ENCODE measurements at regions not wholly inside any gene's neighbourhood (a gene's known extent, or its start where the extent isn't known, plus 50 kb on each side); places are given as distances from the start of the nearest gene placed in this dataset.

- no peak for TF ChIP-seq YY1 (IDR thresholded peaks at IDR 0.05; ENCODE audit: low read depth)
- TF ChIP-seq REST (IDR thresholded peaks at IDR 0.05; ENCODE audit: low read depth): no peak
- no peak for TF ChIP-seq TAF1 (IDR thresholded peaks at IDR 0.05; ENCODE audit: low read depth)
- TF ChIP-seq USF1 (IDR thresholded peaks at IDR 0.05): no peak
- TF ChIP-seq FOXM1 (IDR thresholded peaks at IDR 0.05; ENCODE audit: borderline replicate concordance, low read depth): no peak
- TF ChIP-seq MAX (IDR thresholded peaks at IDR 0.05): no peak
- no peak for TF ChIP-seq EGR1 (IDR thresholded peaks at IDR 0.05)
- TF ChIP-seq TCF12 (IDR thresholded peaks at IDR 0.05; ENCODE audit: low read depth): no peak
- TF ChIP-seq TEAD4 (IDR thresholded peaks at IDR 0.05): no peak
- TF ChIP-seq CEBPB (IDR thresholded peaks at IDR 0.05): no peak
- TF ChIP-seq CREB1 (IDR thresholded peaks at IDR 0.05; ENCODE audit: low read depth): no peak
Measured at GRCh38 chr12:111253213-111253612, 115.7 kb downstream of the PHETA1 start.

GRCh38 chr12:111251787-111252186 is 117.1 kb downstream of the PHETA1 start:
- no peak for TF ChIP-seq EGR1 (IDR thresholded peaks at IDR 0.05)
- TF ChIP-seq TEAD4 (IDR thresholded peaks at IDR 0.05): no peak
- TF ChIP-seq CEBPB (IDR thresholded peaks at IDR 0.05): no peak
- TF ChIP-seq TCF12 (IDR thresholded peaks at IDR 0.05; ENCODE audit: low read depth): no peak
- no peak for TF ChIP-seq ZBTB7A (IDR thresholded peaks at IDR 0.05; ENCODE audit: low read depth)
- no peak for TF ChIP-seq YY1 (IDR thresholded peaks at IDR 0.05; ENCODE audit: low read depth)
- no peak for TF ChIP-seq RAD21 (IDR thresholded peaks at IDR 0.05; ENCODE audit: low read depth)
- no peak for TF ChIP-seq CREB1 (IDR thresholded peaks at IDR 0.05; ENCODE audit: low read depth)
- no peak for TF ChIP-seq FOXM1 (IDR thresholded peaks at IDR 0.05; ENCODE audit: borderline replicate concordance, low read depth)
- TF ChIP-seq REST (IDR thresholded peaks at IDR 0.05; ENCODE audit: low read depth): no peak
- TF ChIP-seq EP300 (IDR thresholded peaks at IDR 0.05; ENCODE audit: borderline replicate concordance): no peak
- TF ChIP-seq MAX (IDR thresholded peaks at IDR 0.05): no peak
- TF ChIP-seq NFIC (IDR thresholded peaks at IDR 0.05): no peak
- TF ChIP-seq USF1 (IDR thresholded peaks at IDR 0.05): no peak
- no peak for TF ChIP-seq TAF1 (IDR thresholded peaks at IDR 0.05; ENCODE audit: low read depth)

- TF ChIP-seq USF1 (IDR thresholded peaks at IDR 0.05): no peak
- TF ChIP-seq RAD21 (IDR thresholded peaks at IDR 0.05; ENCODE audit: low read depth): no peak
- TF ChIP-seq CREB1 (IDR thresholded peaks at IDR 0.05; ENCODE audit: low read depth): no peak
- no peak for TF ChIP-seq TAF1 (IDR thresholded peaks at IDR 0.05; ENCODE audit: low read depth)
- TF ChIP-seq EP300 (IDR thresholded peaks at IDR 0.05; ENCODE audit: borderline replicate concordance): no peak
- TF ChIP-seq ZBTB7A (IDR thresholded peaks at IDR 0.05; ENCODE audit: low read depth): no peak
- no peak for TF ChIP-seq MAX (IDR thresholded peaks at IDR 0.05)
- no peak for TF ChIP-seq FOXM1 (IDR thresholded peaks at IDR 0.05; ENCODE audit: borderline replicate concordance, low read depth)
- no peak for TF ChIP-seq NFIC (IDR thresholded peaks at IDR 0.05)
- TF ChIP-seq EGR1 (IDR thresholded peaks at IDR 0.05): no peak
- no peak for TF ChIP-seq YY1 (IDR thresholded peaks at IDR 0.05; ENCODE audit: low read depth)
- no peak for TF ChIP-seq TEAD4 (IDR thresholded peaks at IDR 0.05)
- no peak for TF ChIP-seq REST (IDR thresholded peaks at IDR 0.05; ENCODE audit: low read depth)
- no peak for TF ChIP-seq CEBPB (IDR thresholded peaks at IDR 0.05)
- TF ChIP-seq TCF12 (IDR thresholded peaks at IDR 0.05; ENCODE audit: low read depth): no peak
Measured at GRCh38 chr12:111251058-111251730, 117.7 kb downstream of the PHETA1 start.

Measured in Ishikawa (cell line).